K562 (cell line): ENCODE measurements at regions not wholly inside any gene's neighbourhood (a gene's known extent, or its start where the extent isn't known, plus 50 kb on each side); places are given as distances from the start of the nearest gene placed in this dataset.

ENCODE experiments used
- CHD7 ChIP-seq: fragments of 200-600 bp; sonication (generic); IDR thresholded peaks from one replicate; pipeline ENCODE4 v1.6.1; 2012; ENCODE audit warnings: mild to moderate bottlenecking, low read depth, low read length, inconsistent platforms
- ELF1 ChIP-seq: fragments of 200-800 bp; sonication (Bioruptor generic); IDR thresholded peaks from 2 replicates; pipeline ENCODE4 v1.6.1; 2016; ENCODE audit warnings: missing genetic modification characterization, missing compliant biosample characterization
- RBFOX2 ChIP-seq: fragments of 200-400 bp; formaldehyde crosslinking; IDR thresholded peaks from 2 replicates; pipeline ENCODE4 v1.6.1; 2017; ENCODE audit warnings: low read depth, mild to moderate bottlenecking, low read length, moderate library complexity
- RNF219 ChIP-seq: fragments of 250-450 bp; sonication (Bioruptor Pico); IDR thresholded peaks from 2 replicates; pipeline ENCODE4 v1.5.0; 2022; ENCODE audit warnings: mild to moderate bottlenecking
- ZNF407 ChIP-seq: fragments of 450-650 bp; IDR thresholded peaks from 2 replicates; pipeline ENCODE4 v1.6.1; 2016; ENCODE audit warnings: low read depth

DNA sequence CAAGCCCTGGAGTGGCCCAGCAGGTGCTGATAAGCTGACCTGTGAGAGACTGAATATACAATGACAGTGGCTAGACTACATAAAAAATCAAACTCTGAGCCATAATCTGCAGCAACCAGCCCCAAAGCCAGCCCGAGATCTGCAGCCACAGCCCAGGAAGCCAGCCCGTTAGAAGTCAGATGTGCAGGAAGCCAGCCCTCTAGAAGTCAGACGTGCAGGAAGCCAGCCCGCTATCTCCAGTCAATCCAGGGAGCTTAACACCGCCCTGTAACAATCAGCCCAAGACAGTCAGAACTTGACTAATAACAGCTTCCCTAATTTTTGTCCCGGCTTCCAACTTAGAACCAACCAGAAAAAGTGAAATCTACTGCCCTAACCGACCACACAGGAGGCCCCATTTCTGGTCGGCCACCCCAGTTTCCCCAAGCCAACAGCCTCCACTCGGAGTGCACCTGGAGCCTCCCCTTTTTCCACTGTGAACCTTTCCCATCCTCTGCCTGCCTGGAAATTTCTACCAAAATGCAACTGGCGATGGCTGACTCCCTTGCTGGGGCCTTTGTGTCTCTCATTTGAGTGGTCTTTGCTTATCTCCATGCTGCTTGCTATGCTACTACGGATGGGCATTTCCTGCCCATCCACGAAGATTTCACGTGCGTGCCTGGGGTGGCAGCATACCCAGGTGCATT lies 769.3 kb downstream of the KCNJ18 start (continued):
- TF ChIP-seq RBFOX2 (no peak), RNF219 (CRISPR knock-in tag) (no peak), CHD7 (no peak), ZNF407 (no peak), ELF1 (no peak)
